Neutrophil (primary cell): ENCODE measurements at regions not wholly inside any gene's neighbourhood (a gene's known extent, or its start where the extent isn't known, plus 50 kb on each side); places are given as distances from the start of the nearest gene placed in this dataset.

Experiments
- H3K27ac ChIP-seq: fragments of 200-600 bp; sonication (generic); 2 replicates; pipeline ENCODE4 v1.5.1; 2016; ENCODE audit warnings: mild to moderate bottlenecking, moderate library complexity
- H3K27me3 ChIP-seq: fragments of 200-600 bp; sonication (generic); 2 replicates; pipeline ENCODE4 v1.6.0; 2016; ENCODE audit warnings: mild to moderate bottlenecking
- H3K36me3 ChIP-seq: fragments of 200-600 bp; sonication (generic); 2 replicates; pipeline ENCODE4 v1.5.1; 2017
- H3K4me1 ChIP-seq, 2 experiments: fragments of 200-600 bp in 1 of 2; sonication (generic) in 1 of 2; 1 replicate in 1 of 2; 2 replicates in 1 of 2; pipeline versions ENCODE4 v1.5.1 to v1.6.1; 2013 to 2016; ENCODE audit warnings: low read depth in 1 of 2, low read length in 1 of 2, mild to moderate bottlenecking in 1 of 2, moderate library complexity in 1 of 2; ENCODE audit not compliant: control insufficient read depth in 1 of 2, insufficient read depth in 1 of 2
- H3K4me3 ChIP-seq, 2 experiments: fragments of 200-600 bp in 1 of 2; sonication (generic) in 1 of 2; 1 replicate in 1 of 2; 2 replicates in 1 of 2; pipeline ENCODE4 v1.5.1; 2013 to 2016; ENCODE audit warnings: low read depth in 1 of 2, low read length in 1 of 2, mild to moderate bottlenecking in 1 of 2, moderate library complexity in 1 of 2
- H3K9me3 ChIP-seq: fragments of 200-600 bp; sonication (generic); 2 replicates; pipeline ENCODE4 v1.5.1; 2016
- TF ChIP-seq, protein P1 (sequence below): fragments of 200-600 bp; sonication (generic); IDR thresholded peaks from 2 replicates; pipeline ENCODE4 v1.5.1; 2016; ENCODE audit warnings: antibody characterized with exemption

DNA sequence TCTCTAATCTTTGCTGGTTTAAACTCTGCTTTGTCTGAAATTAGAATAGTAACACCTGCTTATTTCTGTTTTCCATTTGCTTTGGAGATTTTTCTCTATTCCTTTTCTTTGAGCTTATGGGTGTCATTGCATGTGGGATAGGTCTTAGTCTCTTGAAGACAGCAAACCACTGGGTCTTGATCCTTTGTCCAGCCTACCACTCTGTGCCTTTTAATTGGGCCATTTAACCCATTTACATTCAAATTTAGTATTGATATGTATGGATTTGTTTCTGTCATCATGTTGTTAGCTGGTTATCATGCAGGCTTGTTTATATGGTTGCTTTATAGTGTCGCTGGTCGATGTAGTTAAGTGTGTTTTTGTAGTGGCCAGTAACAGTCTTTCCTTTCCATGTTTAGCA is 914.7 kb downstream of the MAT2B start:
- Histone ChIP-seq H3K27me3 (no peaks in the 10 kb centered on the region), H3K4me3 (no peak overlapping the region)
- TF ChIP-seq, protein P1, sequence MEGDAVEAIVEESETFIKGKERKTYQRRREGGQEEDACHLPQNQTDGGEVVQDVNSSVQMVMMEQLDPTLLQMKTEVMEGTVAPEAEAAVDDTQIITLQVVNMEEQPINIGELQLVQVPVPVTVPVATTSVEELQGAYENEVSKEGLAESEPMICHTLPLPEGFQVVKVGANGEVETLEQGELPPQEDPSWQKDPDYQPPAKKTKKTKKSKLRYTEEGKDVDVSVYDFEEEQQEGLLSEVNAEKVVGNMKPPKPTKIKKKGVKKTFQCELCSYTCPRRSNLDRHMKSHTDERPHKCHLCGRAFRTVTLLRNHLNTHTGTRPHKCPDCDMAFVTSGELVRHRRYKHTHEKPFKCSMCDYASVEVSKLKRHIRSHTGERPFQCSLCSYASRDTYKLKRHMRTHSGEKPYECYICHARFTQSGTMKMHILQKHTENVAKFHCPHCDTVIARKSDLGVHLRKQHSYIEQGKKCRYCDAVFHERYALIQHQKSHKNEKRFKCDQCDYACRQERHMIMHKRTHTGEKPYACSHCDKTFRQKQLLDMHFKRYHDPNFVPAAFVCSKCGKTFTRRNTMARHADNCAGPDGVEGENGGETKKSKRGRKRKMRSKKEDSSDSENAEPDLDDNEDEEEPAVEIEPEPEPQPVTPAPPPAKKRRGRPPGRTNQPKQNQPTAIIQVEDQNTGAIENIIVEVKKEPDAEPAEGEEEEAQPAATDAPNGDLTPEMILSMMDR: no peak

DNA sequence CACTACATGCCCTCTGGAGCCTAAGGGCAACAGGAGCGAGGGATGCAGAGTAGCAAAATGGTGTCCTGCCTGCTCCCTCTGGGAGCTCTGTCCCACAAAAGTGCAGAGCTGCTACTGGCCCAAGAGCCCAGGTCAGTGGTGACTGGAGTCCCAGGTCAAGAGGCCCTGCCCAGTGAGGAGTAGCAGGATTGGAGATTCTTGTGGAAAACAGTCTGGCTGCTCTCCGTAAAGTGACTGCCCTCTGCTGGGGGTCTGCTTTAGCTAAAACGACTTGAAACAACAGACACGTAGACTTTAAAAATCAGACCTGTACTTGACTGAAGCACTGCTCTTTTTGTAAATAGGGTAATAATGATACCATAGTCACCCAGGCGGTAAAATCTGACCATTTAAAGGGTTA is 917.0 kb downstream of the MAT2B start:
- no peak overlapping the region for H3K4me3 ChIP-seq
- no peak overlapping the region for H3K27ac ChIP-seq
- H3K27me3 ChIP-seq: no peaks in the 10 kb centered on the region
- H3K4me1 ChIP-seq: no peaks in the 10 kb centered on the region
- no peaks in the 10 kb centered on the region for H3K36me3 ChIP-seq
- TF ChIP-seq, protein P1: no peak
- peaks cover 4% of the 10 kb centered on the region for H3K9me3 ChIP-seq

More for the DNA sequence above, 914.7 kb downstream of the MAT2B start:
- Histone ChIP-seq H3K27ac (no peak overlapping the region), H3K36me3 (no peaks in the 10 kb centered on the region), H3K4me1 (no peaks in the 10 kb centered on the region), H3K9me3 (peaks cover 4% of the 10 kb centered on the region)

DNA sequence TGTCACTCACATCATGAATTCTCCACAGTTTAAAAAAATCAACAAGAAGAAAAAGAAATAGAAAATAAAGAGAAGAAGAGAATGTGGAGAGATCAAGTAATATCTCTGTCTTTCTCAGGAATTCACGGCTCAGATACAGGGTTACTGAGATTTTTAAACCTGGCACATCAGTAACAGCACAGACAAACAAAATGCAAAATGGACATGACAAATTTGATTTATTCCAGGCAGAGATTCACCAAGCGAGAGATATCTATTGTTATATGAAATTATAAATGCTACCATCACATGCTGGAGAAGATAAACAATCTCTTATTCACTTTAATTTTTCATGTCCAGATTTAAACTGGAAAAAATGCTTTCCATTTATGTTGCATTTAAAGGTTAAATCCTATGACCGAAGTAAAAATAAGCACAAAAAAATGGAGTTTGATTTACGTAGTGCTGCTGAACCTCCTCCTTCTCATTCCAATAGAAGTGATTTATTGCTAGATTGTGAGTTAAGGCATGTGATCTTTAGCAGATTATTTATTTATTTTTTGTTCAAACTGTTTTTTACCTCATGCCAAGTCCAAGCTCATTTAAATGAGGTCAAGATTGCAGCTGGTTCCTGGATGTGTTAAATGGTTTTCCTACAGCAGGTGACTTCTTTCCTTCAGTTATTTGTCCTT is 926.4 kb downstream of the MAT2B start:
- TF ChIP-seq, protein P1: no peak

DNA sequence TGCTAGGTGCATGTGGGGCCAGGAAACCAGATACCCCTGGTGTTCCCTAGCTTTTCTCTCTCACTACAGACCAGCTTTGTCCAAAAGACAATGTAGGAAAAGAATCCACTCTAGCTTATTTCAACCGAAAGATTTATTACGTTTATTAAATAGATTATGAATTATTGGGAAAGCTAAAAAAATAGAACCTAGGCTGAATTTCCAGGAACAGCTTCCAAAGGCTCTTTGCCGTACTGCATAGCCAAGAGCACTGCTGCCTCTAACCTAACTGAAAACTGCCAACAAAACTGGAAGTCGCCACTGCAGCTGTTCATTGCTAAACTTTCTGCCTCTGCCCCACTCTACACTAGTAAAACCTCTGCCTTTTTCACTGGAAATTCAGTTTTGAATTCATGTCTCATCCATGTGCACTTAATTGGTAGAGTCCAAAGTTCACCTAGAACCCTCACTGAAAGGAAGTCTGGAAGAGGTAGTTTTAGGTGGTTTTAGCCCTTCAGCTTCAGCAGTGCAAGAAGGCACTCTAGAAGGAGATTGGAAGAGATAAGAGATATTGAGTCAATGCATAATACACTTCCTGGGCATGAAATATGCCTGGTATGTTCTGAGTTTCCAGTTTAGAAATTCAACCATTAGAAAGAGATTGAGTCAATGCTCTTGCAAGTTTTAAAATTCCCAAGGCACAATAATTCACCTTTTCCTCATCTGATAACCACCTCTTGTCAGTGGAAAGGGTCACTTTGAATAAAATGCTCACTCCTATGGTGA is 927.9 kb downstream of the MAT2B start:
- Histone ChIP-seq H3K9me3 (no peaks in the 10 kb centered on the region), H3K36me3 (no peaks in the 10 kb centered on the region), H3K27me3 (no peaks in the 10 kb centered on the region), H3K4me3 (no peak overlapping the region), H3K27ac (no peak overlapping the region), H3K4me1 (no peaks in the 10 kb centered on the region)
- TF ChIP-seq, protein P1: no peak

More for the DNA sequence above, 926.4 kb downstream of the MAT2B start:
- Histone ChIP-seq H3K4me3 (no peak overlapping the region), H3K27me3 (no peaks in the 10 kb centered on the region), H3K4me1 (no peaks in the 10 kb centered on the region), H3K9me3 (no peaks in the 10 kb centered on the region), H3K36me3 (no peaks in the 10 kb centered on the region), H3K27ac (no peak overlapping the region)

DNA sequence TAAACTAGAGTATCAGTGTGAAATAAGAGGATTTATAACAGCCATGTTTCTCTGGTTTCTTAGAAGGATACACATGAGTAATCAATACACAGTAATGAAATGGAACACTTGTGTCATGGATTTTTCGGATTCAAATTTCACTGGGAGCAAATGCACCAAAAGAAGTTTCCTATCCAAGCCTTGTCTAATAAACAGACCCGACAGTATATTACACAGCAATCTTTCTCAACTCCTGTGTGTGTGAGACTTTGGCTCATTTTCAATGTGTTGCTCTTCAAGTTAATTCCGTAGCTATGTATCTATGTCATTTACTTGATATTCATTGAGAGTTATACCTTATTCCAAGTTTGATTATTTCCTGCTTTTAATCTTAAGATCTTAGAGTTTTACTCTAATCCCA is 930.2 kb downstream of the MAT2B start:
- H3K27me3 ChIP-seq: no peaks in the 10 kb centered on the region
- TF ChIP-seq, protein P1: no peak
- no peaks in the 10 kb centered on the region for H3K9me3 ChIP-seq
- H3K4me1 ChIP-seq: no peaks in the 10 kb centered on the region
- H3K36me3 ChIP-seq: no peaks in the 10 kb centered on the region
- H3K4me3 ChIP-seq: no peak overlapping the region
- H3K27ac ChIP-seq: no peak overlapping the region
